ENCODE measurements at regions not wholly inside any gene's neighbourhood (a gene's known extent, or its start where the extent isn't known, plus 50 kb on each side); places are given as distances from the start of the nearest gene placed in this dataset.
"Not testable (repeated sequence)": the region's sequence is repeated elsewhere in the genome, so short reads cannot be mapped to it uniquely, and the experiment has no call there.

DNA sequence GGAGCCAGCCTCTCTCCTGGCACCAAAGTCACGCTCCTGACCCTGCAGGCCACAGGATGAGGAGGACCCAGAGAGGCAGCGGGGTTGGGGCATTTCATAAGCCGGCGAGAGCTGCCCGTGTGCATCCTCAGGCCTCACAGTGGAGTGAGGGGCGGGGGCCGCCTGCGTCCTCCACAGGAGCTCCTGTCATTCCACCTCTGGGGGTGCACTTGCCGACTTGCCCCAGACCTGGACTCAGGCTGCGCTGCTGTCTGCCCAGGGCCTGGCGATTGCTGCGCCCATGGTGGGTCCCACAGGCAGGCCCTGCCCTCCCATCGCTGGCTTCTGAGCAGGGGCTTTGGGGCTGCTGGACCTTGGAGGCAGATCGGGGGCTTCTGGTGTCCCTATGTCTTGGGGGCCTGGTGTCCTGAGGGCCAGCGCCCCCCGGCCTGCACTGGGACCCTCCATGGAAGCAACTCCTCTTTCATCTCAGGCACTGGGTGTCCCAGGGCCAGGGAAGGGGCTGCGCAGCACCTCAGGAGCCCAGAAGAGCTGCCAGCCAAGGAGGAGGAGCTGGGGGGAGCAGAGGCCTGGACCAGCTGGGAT is 184.0 kb downstream of the GOLGA6L6 start:
- Mint-ChIP-seq H3K4me3 (no peak overlapping the region), H3K4me1 (peaks cover 8 to 14% of the 10 kb centered on the region in 2 donors), H3K36me3 (no peaks in the 10 kb centered on the region), H3K27me3 (ENCODE audit: low read depth in 3 of 3) (peaks cover 0 to 4% (median 2%) of the 10 kb centered on the region in 3 donors), H3K9me3 (no peaks in the 10 kb centered on the region), H3K27ac (no peak overlapping the region)
- DNase-seq, result no peak

DNA sequence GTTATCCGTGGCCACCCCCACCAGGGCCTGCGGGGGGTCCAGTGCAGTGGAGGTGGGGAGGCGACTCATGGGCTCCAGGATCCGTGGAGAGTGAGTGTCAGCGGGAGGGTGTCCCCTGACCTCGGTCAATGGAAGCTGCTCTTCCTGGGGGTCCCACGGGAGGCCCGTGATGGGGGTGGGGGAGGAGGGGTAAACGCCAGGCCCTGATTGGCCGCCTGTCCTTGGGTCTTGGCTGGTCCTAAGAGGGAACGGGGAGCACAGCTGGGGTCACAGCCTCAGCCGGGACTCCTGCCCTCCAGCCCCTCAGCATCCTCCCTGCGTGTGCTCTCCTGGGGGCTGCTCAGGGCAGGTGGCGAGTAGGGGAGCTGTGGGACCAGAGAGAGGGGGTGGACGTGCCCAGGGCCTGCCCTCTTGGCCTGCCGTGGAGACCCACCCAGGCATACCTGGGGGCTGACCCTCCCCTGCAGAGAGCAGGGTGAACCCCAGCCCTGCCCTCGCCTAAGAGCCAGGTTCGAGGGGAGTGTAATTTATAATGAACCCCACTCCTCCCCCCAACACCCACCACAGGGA is 184.6 kb downstream of the GOLGA6L6 start:
- Mint-ChIP-seq H3K36me3 (no peaks in the 10 kb centered on the region), H3K27me3 (ENCODE audit: low read depth in 3 of 3) (peaks cover 0 to 4% (median 2%) of the 10 kb centered on the region in 3 donors), H3K27ac (no peak overlapping the region), H3K4me1 (peaks cover 8 to 18% of the 10 kb centered on the region in 2 donors), H3K9me3 (no peaks in the 10 kb centered on the region), H3K4me3 (no peak overlapping the region)
- no peak for DNase-seq

DNA sequence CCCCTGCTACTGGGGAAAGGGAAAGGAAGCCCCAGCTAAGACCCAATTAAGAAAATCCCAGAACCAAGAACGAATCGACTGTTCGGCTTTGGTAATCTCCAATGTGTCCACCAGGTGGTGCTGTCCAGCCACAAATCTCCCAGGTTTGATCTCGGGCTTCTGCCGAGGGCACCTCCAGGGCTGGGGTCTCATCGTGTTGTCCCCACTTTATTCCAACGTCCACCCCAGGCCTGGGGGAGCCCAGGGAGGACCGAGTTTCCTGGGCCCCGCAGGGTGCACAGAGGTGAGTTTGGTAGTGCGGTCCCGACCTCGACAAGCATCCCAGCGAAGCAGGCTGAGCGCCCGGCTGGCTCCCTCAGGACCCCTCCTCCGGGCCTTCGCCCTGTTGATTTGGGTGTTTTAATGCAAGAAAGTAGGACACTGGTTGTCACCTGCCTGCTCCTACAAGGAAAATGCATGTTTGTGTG is 185.1 kb downstream of the GOLGA6L6 start:
- Mint-ChIP-seq H3K4me3 (peak overlapping the region in 2 of 5 donors; percentile 14 to 48), H3K36me3 (no peaks in the 10 kb centered on the region), H3K27ac (peak overlapping the region in 4 of 6 donors; percentile 43 to 81 (median 62)), H3K9me3 (no peaks in the 10 kb centered on the region), H3K27me3 (ENCODE audit: low read depth in 3 of 3) (peaks cover 2 to 8% (median 2%) of the 10 kb centered on the region in 3 donors), H3K4me1 (peaks cover 8 to 20% of the 10 kb centered on the region in 2 donors)
- peak; percentile 75 to 84 (median 82) for DNase-seq

DNA sequence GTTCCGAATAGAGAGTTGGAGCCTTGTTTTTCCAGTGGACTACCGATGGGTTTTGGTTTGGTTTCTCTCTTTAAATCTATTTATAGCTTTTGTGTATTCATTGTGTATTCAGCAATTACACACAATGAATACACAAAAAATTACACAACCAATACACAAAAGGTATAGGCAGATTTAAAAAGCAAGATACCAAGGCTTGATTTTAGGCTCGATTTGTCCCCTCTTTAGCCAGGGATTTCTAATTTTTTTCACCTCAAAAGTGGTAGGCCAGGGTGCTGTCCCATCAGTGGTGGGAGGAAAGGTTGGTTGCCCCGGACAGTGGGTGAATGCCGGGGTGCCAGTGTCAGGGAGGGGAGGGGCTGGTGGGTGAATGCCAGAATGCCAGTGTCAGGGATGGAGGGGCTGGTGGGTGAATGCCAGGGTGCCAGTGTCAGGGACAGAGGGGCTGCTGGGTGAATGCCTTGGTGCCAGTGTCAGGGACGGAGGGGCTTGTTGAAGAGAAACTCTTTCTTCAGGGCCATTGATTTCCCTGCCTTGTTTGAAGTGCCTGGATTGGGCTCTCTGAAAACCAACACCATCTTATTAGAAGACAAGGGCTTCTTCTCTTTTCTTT is 186.2 kb downstream of the GOLGA6L6 start:
- Mint-ChIP-seq H3K36me3 (no peaks in the 10 kb centered on the region), H3K27ac (peak overlapping the region in 3 of 6 donors; percentile 36 to 75 (median 61)), H3K4me1 (peaks cover 11 to 23% of the 10 kb centered on the region in 2 donors), H3K9me3 (no peaks in the 10 kb centered on the region), H3K4me3 (no peak overlapping the region), H3K27me3 (ENCODE audit: low read depth in 3 of 3) (peaks cover 2 to 8% (median 5%) of the 10 kb centered on the region in 3 donors)
- no peak for DNase-seq

DNA sequence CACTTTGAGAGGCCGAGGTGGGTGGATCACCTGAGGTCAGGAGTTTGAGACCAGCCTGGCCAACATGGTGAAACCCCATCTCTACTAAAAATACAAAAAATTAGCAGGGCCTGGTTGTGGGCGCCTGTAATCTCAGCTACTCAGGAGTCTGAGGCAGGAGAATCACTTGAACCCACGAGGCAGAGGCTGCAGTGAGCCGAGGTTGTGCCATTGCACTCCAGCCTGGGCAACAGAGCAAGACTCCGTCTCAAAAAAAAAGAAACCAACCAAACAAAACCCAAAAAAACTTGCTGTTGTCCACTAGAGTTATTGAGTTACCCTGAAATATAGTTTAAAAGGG is 186.7 kb downstream of the GOLGA6L6 start:
- peaks cover 16 to 23% of the 10 kb centered on the region in 2 donors for H3K4me1 Mint-ChIP-seq
- H3K9me3 Mint-ChIP-seq; H3K36me3 Mint-ChIP-seq; H3K27ac Mint-ChIP-seq; DNase-seq; H3K27me3 Mint-ChIP-seq (ENCODE audit: low read depth in 3 of 3); H3K4me3 Mint-ChIP-seq: not testable (repeated sequence)

DNA sequence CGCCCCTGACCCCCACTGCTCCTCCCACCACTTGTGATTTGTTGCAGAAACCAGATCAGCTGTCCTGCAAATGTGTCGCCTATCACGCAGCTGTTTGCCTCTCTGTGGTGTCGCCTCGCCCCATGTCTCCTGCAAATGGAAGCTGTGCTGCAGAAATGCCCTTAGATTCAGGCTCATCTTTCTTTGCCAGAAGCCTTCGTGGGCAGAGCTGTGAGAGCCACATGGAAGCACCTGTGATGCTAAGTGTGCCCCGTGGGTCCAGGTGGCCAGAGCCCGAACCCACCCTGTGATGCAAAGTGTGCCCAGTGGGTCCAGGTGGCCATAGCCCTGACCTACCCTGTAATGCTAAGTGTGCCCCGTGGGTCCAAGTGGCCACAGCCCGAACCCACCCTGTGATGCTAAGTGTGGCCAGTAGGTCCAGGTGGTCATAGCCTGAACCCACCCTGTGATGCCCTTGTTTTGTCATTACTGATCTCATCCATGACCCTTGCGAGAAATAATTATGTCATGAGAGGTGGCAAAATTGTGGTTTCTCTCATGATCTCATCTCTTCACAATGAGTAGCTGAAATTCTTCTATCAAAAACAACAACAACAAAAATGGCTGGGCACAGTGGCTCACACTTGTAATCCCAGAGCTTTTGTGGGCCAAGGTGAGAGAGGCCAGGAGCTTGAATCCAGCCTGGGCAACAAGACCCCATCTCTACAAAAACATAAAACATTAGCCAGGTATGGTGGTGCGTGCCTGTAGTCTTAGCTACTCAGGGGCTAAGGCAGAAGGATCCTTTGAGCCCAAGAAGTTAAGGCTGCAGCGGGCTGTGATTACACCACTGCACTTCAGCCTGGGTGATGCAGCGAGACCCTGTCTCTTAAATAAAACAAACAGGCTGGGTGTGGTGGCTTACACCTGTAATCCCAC is 187.4 kb downstream of the GOLGA6L6 start:
- peak in 2 of 3 donors; percentile 47 to 60 for DNase-seq
- Mint-ChIP-seq H3K4me3 (no peak overlapping the region), H3K27ac (no peak overlapping the region)

DNA sequence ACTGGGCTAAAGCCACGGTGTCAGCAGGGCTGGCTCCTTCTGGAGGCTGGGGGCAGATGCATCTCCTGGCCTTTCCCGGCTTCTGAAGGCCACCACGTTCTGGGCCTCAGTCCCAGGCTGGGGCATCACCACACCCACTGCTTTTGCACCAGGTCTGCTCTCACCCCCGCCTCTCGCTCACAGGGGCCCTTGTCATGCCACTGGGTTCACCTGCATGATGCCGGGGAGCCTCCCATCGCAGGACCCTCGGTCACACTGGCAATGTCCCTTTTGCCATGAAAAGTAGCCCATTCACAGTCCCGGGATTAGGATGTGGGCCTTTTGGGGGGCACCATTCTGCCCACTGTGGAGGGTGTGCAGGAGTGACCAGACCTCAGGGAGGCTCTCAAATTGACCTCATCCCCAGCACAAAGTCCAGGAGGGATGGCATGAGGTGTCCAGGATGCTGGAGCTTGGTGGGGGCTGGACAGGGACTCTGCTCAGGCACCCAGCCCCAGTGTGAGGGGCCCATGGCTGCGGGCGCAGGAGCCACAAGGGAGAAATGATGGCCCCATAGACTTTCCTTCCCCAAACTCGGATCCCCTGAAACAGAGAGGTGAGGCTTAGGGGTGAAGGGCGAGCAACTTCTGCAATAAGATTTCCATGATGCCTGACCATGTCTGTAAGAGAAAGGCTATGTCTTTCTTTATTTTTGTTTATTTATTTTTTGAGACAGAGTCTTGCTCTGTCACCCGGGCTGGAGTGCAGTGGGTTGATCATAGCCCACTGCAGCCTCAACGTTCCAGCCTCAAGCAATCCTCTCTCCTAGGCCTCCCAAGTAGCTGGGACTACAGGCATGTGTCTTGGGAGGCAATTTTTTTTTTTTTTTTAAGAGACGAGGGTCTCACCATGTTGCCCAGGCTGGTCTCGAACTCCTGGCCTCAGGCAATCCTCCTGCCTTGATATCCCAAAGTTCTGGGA is 189.1 kb downstream of the GOLGA6L6 start:
- DNase-seq, result no peak
- Mint-ChIP-seq H3K36me3 (no peaks in the 10 kb centered on the region), H3K4me3 (peak overlapping the region in 3 of 5 donors; percentile 36 to 44 (median 37)), H3K27ac (peak overlapping the region in 2 of 6 donors; percentile 20 to 32), H3K9me3 (no peaks in the 10 kb centered on the region), H3K4me1 (peaks cover 18 to 23% of the 10 kb centered on the region in 2 donors), H3K27me3 (ENCODE audit: low read depth in 3 of 3) (peaks cover 2 to 8% (median 6%) of the 10 kb centered on the region in 3 donors)

More for the DNA sequence above, 187.4 kb downstream of the GOLGA6L6 start:
- Mint-ChIP-seq H3K9me3 (no peaks in the 10 kb centered on the region), H3K27me3 (ENCODE audit: low read depth in 3 of 3) (peaks cover 2 to 8% (median 6%) of the 10 kb centered on the region in 3 donors), H3K4me1 (peaks cover 18 to 23% of the 10 kb centered on the region in 2 donors), H3K36me3 (no peaks in the 10 kb centered on the region)

DNA sequence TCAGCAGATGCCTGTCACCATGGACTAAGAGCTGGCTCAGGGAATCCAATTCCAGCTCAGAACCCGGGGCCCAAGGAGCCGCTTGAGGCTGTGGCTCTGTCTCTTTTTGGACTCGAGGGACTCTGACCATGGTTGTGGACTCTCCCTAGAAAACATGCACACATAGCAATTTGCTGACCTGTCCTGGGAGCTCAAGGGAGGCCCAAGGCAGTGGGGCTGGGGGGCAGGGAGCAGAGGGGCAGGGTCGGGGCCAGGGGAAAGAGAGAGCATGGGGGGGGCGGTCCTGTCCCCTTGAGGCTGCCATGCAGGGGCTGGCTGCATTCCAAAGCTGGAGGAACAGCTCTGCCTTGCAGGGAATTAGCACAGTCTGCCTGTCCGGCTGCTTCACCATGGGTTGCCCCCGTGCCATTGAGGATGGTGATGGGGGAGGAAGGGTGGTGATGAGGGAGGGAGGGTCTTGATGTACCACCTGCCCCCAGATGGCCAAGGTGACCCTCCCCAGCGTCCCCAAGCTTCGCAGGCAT is 190.1 kb downstream of the GOLGA6L6 start:
- H3K36me3 Mint-ChIP-seq, result no peaks in the 10 kb centered on the region
- no peak for DNase-seq
- no peaks in the 10 kb centered on the region for H3K9me3 Mint-ChIP-seq
- peaks cover 0 to 8% (median 6%) of the 10 kb centered on the region in 3 donors for H3K27me3 Mint-ChIP-seq (ENCODE audit: low read depth in 3 of 3)
- H3K27ac Mint-ChIP-seq, result no peak overlapping the region
- H3K4me3 Mint-ChIP-seq, result no peak overlapping the region
- H3K4me1 Mint-ChIP-seq, result peaks cover 17 to 20% of the 10 kb centered on the region in 2 donors

DNA sequence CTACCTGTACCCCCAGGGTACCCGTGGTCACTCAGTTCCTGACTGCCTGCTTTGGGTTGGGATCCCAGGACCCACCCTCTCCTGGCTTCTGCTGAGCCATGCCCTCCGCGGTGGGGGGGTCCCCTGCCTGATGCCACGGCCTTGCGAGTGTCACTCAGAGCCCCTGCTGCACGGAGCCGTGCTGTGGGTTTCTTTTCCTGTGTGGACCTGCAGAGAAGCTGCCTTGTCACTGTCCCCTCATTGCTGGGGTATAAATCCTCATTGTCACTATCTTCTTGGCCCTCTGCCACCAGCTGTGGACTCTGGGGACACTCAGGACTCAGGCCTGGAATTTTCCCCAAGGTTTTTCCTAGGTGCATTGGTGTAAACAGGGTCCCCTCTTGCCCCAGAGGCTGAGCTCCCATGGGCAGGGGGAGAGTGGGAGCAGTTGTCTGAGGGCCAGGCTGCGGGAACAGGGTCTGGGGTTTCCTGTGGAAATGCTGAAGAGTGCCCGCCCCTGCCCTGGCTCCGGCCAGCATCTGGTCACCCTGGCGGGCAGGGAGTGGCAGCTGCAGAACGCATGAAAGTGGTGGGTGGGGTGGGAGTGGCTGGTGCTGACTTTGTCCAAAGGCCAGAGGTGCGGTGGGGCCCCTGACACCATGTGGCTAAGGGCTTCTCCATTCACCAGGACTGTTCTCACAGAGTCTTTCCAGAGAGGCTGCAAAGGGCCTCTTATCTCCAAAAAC is 191.7 kb downstream of the GOLGA6L6 start:
- H3K27ac Mint-ChIP-seq, result peak overlapping the region in 1 of 6 donors; percentile 37
- no peaks in the 10 kb centered on the region for H3K36me3 Mint-ChIP-seq
- DNase-seq, result no peak
- peaks cover 11 to 13% of the 10 kb centered on the region in 2 donors for H3K4me1 Mint-ChIP-seq
- peaks cover 0 to 6% (median 4%) of the 10 kb centered on the region in 3 donors for H3K27me3 Mint-ChIP-seq (ENCODE audit: low read depth in 3 of 3)
- no peak overlapping the region for H3K4me3 Mint-ChIP-seq
- H3K9me3 Mint-ChIP-seq, result no peaks in the 10 kb centered on the region

DNA sequence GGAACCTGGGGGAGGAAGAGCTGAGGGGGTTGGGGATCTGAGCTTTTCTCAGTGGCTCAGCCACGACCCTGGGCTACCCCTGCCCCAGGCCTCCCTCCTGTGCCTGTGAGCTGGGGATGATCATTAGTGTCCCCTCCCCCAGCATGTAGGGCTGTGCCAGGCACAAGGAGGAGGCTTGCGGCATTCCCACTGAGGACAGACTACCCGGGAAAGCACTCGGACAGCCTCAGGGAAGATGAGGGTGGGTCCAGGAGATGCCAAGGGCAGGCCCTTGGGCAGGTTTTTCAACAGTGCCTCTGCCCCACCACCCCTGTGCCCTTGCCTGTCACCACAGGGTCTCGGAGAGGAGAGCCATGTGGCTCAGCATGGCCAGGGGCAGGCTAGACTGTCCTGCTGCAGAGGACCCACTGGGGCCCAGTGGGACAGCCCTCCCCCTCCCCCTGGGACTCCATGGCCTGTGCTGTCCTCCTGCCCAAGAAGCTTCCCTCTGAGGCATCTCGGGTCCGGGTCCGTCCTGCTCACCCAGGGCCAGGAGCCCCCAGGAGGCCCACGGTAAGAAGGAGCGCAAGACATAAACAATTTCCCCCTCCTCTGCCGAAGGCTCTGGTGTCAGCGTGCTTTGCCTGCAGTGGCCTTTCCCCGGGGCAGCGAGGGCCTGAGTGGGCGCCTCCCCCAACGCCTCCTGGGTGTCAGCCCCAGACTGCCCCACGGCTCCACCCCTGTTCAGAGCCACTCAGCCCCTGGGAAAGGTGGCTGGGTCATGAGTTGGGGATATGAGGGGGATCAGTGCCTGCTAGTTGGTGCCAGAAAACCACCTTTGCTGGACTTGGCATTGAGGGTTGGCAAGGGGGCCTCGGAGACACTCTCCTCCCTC is 192.5 kb downstream of the GOLGA6L6 start:
- Mint-ChIP-seq H3K27me3 (ENCODE audit: low read depth in 3 of 3) (peaks cover 0 to 6% (median 4%) of the 10 kb centered on the region in 3 donors), H3K27ac (no peak overlapping the region), H3K36me3 (no peaks in the 10 kb centered on the region), H3K4me1 (peaks cover 11 to 13% of the 10 kb centered on the region in 2 donors), H3K4me3 (no peak overlapping the region), H3K9me3 (no peaks in the 10 kb centered on the region)
- DNase-seq, result no peak

DNA sequence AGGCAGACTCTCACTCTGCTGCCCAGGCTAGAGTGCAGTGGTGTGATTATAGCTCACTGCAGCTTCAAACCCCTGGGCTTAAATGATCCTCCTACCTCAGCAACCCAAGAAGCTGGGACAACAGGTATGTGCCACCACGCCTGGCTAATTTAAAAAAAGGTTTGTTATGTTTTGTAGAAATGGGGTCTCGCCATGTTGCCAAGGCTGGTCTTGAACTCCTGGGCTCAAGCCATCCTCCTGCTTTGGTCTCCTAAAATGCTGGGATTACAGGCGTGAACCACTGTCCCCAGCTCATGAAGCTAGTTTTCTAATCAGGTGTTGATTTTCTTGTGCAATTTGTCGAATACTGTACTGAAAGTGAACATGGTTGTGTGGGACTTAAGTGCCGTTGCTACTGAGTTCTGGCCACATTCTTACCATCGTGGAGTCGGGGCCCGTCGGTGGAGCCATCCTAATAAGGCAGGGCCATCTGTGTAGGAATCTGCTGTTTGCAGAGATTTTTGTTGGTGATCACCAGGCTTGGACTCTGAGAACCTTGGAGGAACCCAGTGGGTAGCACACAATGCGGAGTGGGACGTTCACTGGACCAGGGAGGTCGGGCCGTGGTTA is 193.2 kb downstream of the GOLGA6L6 start:
- no peak for DNase-seq
- no peaks in the 10 kb centered on the region for H3K9me3 Mint-ChIP-seq
- no peak overlapping the region for H3K27ac Mint-ChIP-seq
- peaks cover 0 to 6% (median 4%) of the 10 kb centered on the region in 3 donors for H3K27me3 Mint-ChIP-seq (ENCODE audit: low read depth in 3 of 3)
- no peaks in the 10 kb centered on the region for H3K36me3 Mint-ChIP-seq
- peaks cover 11 to 13% of the 10 kb centered on the region in 2 donors for H3K4me1 Mint-ChIP-seq
- H3K4me3 Mint-ChIP-seq, result no peak overlapping the region

Measured in immature natural killer cell (primary cell).